HCT116 (cell line): ENCODE measurements at regions not wholly inside any gene's neighbourhood (a gene's known extent, or its start where the extent isn't known, plus 50 kb on each side); places are given as distances from the start of the nearest gene placed in this dataset.

ENCODE experiments used
- CTCF ChIP-seq, 3 experiments: fragments of 200-600 bp in 1 of 3; sonication (generic) in 1 of 3; IDR thresholded peaks in 2 of 3; conservative IDR thresholded peaks in 1 of 3; 2 replicates each; pipeline ENCODE4 v1.5.1; 2012 to 2017; ENCODE audit warnings: low read depth in 2 of 3, low read length in 2 of 3, antibody characterized with exemption in 1 of 3, borderline replicate concordance in 1 of 3, control low read depth in 1 of 3, mild to moderate bottlenecking in 1 of 3, mixed read lengths in 1 of 3, mixed run types in 1 of 3, moderate library complexity in 1 of 3; ENCODE audit not compliant: insufficient read depth in 1 of 3
- EZH2 ChIP-seq: fragments of 200-600 bp; sonication (generic); IDR thresholded peaks from 2 replicates; pipeline ENCODE4 v1.6.1; 2017; ENCODE audit warnings: antibody characterized with exemption, mixed run types
- EZH2phosphoT487 ChIP-seq: fragments of 200-600 bp; IDR thresholded peaks from 2 replicates; pipeline ENCODE4 v1.6.1; 2018; ENCODE audit warnings: antibody characterized with exemption, borderline replicate concordance
- JUND ChIP-seq: IDR thresholded peaks from 2 replicates; pipeline ENCODE4 v1.6.1; 2012
- POLR2A ChIP-seq: IDR thresholded peaks from 2 replicates; pipeline ENCODE4 v1.7.0; 2011; ENCODE audit warnings: borderline replicate concordance; ENCODE audit not compliant: insufficient read depth, insufficient read length; ENCODE audit errors: extremely low read depth
- POLR2AphosphoS5 ChIP-seq: IDR thresholded peaks from 2 replicates; pipeline ENCODE4 v1.6.1; 2011; ENCODE audit warnings: mild to moderate bottlenecking, low read depth, low read length, moderate library complexity
- RAD21 ChIP-seq: IDR thresholded peaks from 2 replicates; pipeline ENCODE4 v1.6.1; 2012; ENCODE audit warnings: low read depth, mild to moderate bottlenecking
- YY1 ChIP-seq: IDR thresholded peaks from 2 replicates; pipeline ENCODE4 v1.6.1; 2011; ENCODE audit warnings: low read length, low read depth, moderate library complexity, mild to moderate bottlenecking; ENCODE audit not compliant: insufficient replicate concordance; ENCODE audit errors: extremely low read depth
- ZFX ChIP-seq: fragments of 450-650 bp; IDR thresholded peaks from 2 replicates; pipeline ENCODE4 v1.6.1; 2017
- TF ChIP-seq, protein P1 (sequence below): IDR thresholded peaks from 2 replicates; pipeline ENCODE4 v1.6.1; 2012
- TF ChIP-seq, protein P2 (sequence below): IDR thresholded peaks from 2 replicates; pipeline ENCODE4 v1.6.1; 2011; ENCODE audit warnings: mild to moderate bottlenecking, low read length, moderate library complexity; ENCODE audit not compliant: insufficient replicate concordance; ENCODE audit errors: extremely low read depth

- no peak for TF ChIP-seq YY1
- TF ChIP-seq JUND = no peak
- TF ChIP-seq, protein P1, sequence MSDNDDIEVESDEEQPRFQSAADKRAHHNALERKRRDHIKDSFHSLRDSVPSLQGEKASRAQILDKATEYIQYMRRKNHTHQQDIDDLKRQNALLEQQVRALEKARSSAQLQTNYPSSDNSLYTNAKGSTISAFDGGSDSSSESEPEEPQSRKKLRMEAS = no peak
- no peak for TF ChIP-seq CTCF (IDR thresholded peaks at IDR 0.05 in 2 of 3, conservative IDR thresholded peaks at IDR 0.05 in 1 of 3; ENCODE audit: borderline replicate concordance in 1 of 3, insufficient read depth in 1 of 3, low read depth in 2 of 3, low read length in 2 of 3)
- no peak for TF ChIP-seq RAD21
- TF ChIP-seq, protein P2, sequence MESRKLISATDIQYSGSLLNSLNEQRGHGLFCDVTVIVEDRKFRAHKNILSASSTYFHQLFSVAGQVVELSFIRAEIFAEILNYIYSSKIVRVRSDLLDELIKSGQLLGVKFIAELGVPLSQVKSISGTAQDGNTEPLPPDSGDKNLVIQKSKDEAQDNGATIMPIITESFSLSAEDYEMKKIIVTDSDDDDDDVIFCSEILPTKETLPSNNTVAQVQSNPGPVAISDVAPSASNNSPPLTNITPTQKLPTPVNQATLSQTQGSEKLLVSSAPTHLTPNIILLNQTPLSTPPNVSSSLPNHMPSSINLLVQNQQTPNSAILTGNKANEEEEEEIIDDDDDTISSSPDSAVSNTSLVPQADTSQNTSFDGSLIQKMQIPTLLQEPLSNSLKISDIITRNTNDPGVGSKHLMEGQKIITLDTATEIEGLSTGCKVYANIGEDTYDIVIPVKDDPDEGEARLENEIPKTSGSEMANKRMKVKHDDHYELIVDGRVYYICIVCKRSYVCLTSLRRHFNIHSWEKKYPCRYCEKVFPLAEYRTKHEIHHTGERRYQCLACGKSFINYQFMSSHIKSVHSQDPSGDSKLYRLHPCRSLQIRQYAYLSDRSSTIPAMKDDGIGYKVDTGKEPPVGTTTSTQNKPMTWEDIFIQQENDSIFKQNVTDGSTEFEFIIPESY = no peak
- no peak for TF ChIP-seq EZH2
- TF ChIP-seq ZFX = no peak
- TF ChIP-seq EZH2phosphoT487 = no peak
- TF ChIP-seq POLR2AphosphoS5 = no peak
- TF ChIP-seq POLR2A = no peak
Measured at GRCh38 chr2:220071696-220072095, 444.3 kb downstream of the SLC4A3 start.
